IMR-90 (cell line): ENCODE measurements at regions not wholly inside any gene's neighbourhood (a gene's known extent, or its start where the extent isn't known, plus 50 kb on each side); places are given as distances from the start of the nearest gene placed in this dataset.

ENCODE experiments used
- ATAC-seq: fragments of 200-7000 bp; cut with Tn5 transposase; 2 replicates; pipeline ENCODE4 v1.9.1; 2020; ENCODE audit warnings: low read depth, mild to moderate bottlenecking, moderate library complexity
- BruUV-seq: library from RNA; stranded (reverse); fragments of 400-500 nt; replicated peaks from 2 replicates; lab custom pipeline; 2021; lab: Mats Ljungman, UMichigan
- CTCF ChIA-PET: fragments of 300-600 bp; formaldehyde crosslinking; extraction: SDS; loops from one replicate; lab custom pipeline; 2021; ENCODE audit warnings: antibody characterized with exemption; lab: Yijun Ruan, JAX
- POLR2A ChIA-PET: fragments of 300-600 bp; sonication (Branson Sonifier 250); formaldehyde crosslinking; loops from one replicate; lab custom pipeline; 2022; ENCODE audit warnings: antibody characterized with exemption; ENCODE audit not compliant: unreplicated experiment; lab: Charles Lee
- DNase-seq: peaks from one replicate; pipeline ENCODE4 v3.0.0; 2013
- H2AFZ ChIP-seq: replicated peaks from 2 replicates; pipeline ENCODE3; 2013; ENCODE audit warnings: low read length, mild to moderate bottlenecking; ENCODE audit not compliant: poor library complexity
- H2AK5ac ChIP-seq: 2 replicates; pipeline ENCODE4 v1.6.1; 2013; ENCODE audit warnings: low read depth, low read length, inconsistent platforms
- H2AK9ac ChIP-seq: replicated peaks from 2 replicates; pipeline ENCODE3; 2013; ENCODE audit warnings: mild to moderate bottlenecking, low read depth, low read length, moderate library complexity; ENCODE audit not compliant: poor library complexity
- H2BK120ac ChIP-seq: 2 replicates; pipeline ENCODE4 v1.6.1; 2013; ENCODE audit warnings: low read depth, low read length, inconsistent platforms
- H2BK15ac ChIP-seq: 3 replicates; pipeline ENCODE4 v1.6.1; 2013; ENCODE audit warnings: low read depth, low read length, inconsistent platforms
- H2BK20ac ChIP-seq: 2 replicates; pipeline ENCODE4 v1.6.1; 2013; ENCODE audit warnings: low read depth, mild to moderate bottlenecking, inconsistent platforms, low read length, moderate library complexity
- H2BK5ac ChIP-seq: 2 replicates; pipeline ENCODE4 v1.6.1; 2013; ENCODE audit warnings: mild to moderate bottlenecking, low read depth, low read length, inconsistent platforms; ENCODE audit not compliant: poor library complexity, severe bottlenecking
- H3K14ac ChIP-seq: replicated peaks from 2 replicates; pipeline ENCODE4 v1.6.1; 2013; ENCODE audit warnings: low read depth, low read length, inconsistent platforms
- H3K18ac ChIP-seq: 2 replicates; pipeline ENCODE4 v1.6.1; 2013; ENCODE audit warnings: low read depth, low read length, control low read depth
- H3K23ac ChIP-seq: 2 replicates; pipeline ENCODE4 v1.6.1; 2013; ENCODE audit warnings: low read depth, low read length, inconsistent platforms
- H3K27ac ChIP-seq: 2 replicates; pipeline ENCODE4 v1.5.1; 2013; ENCODE audit warnings: mild to moderate bottlenecking, control low read depth, low read length; ENCODE audit not compliant: insufficient read depth
- H3K27me3 ChIP-seq: 2 replicates; pipeline ENCODE4 v1.6.1; 2013; ENCODE audit warnings: low read length; ENCODE audit not compliant: control insufficient read depth, insufficient read depth
- H3K36me3 ChIP-seq: 2 replicates; pipeline ENCODE4 v1.6.1; 2013; ENCODE audit warnings: low read length, mixed read lengths; ENCODE audit not compliant: control insufficient read depth, insufficient read depth
- H3K4ac ChIP-seq: 2 replicates; pipeline ENCODE4 v1.6.1; 2013; ENCODE audit warnings: low read depth, low read length, inconsistent platforms
- H3K4me1 ChIP-seq: 2 replicates; pipeline ENCODE4 v1.6.1; 2013; ENCODE audit warnings: low read length, mixed read lengths; ENCODE audit not compliant: control insufficient read depth, insufficient read depth
- H3K4me2 ChIP-seq: 2 replicates; pipeline ENCODE4 v1.6.1; 2013; ENCODE audit warnings: low read depth, mild to moderate bottlenecking, control low read depth, low read length, moderate library complexity
- H3K4me3 ChIP-seq: 2 replicates; pipeline ENCODE4 v1.5.1; 2013; ENCODE audit warnings: low read depth, mild to moderate bottlenecking, control low read depth, low read length, moderate library complexity; ENCODE audit not compliant: insufficient read depth
- H3K56ac ChIP-seq: 2 replicates; pipeline ENCODE4 v1.6.1; 2013; ENCODE audit warnings: low read length, inconsistent platforms; ENCODE audit not compliant: insufficient read depth; ENCODE audit errors: extremely low read depth
- H3K79me1 ChIP-seq, 2 experiments: 2 replicates each; pipeline ENCODE4 v1.6.1; 2013; ENCODE audit warnings: low read length in 2 of 2, inconsistent platforms in 1 of 2, low read depth in 1 of 2
- H3K9ac ChIP-seq: 2 replicates; pipeline ENCODE4 v1.6.1; 2013; ENCODE audit warnings: low read depth, low read length, control low read depth
- H3K9me1 ChIP-seq: 2 replicates; pipeline ENCODE4 v1.6.1; 2013; ENCODE audit warnings: low read length, inconsistent platforms; ENCODE audit not compliant: insufficient read depth
- H3K9me3 ChIP-seq: 2 replicates; pipeline ENCODE4 v1.6.1; 2013; ENCODE audit warnings: low read length; ENCODE audit not compliant: control insufficient read depth, insufficient read depth
- H4K20me1 ChIP-seq: 2 replicates; pipeline ENCODE4 v1.6.1; 2013; ENCODE audit warnings: low read length, inconsistent platforms; ENCODE audit not compliant: insufficient read depth
- H4K5ac ChIP-seq: 2 replicates; pipeline ENCODE4 v1.6.1; 2013; ENCODE audit warnings: mild to moderate bottlenecking, low read depth, low read length, control low read depth
- H4K8ac ChIP-seq, 2 experiments: 2 replicates each; pipeline ENCODE4 v1.6.1; 2013; ENCODE audit warnings: low read depth in 2 of 2, low read length in 2 of 2, control low read depth in 1 of 2, inconsistent platforms in 1 of 2
- H4K91ac ChIP-seq: 2 replicates; pipeline ENCODE4 v1.6.1; 2013; ENCODE audit warnings: low read depth, low read length, inconsistent platforms; ENCODE audit not compliant: insufficient read depth
- CEBPB ChIP-seq: IDR thresholded peaks from 2 replicates; pipeline ENCODE4 v1.6.1; 2012; ENCODE audit warnings: low read depth, low read length, improper control_type of control experiment
- CHD1 ChIP-seq: IDR thresholded peaks from 2 replicates; pipeline ENCODE4 v1.6.1; 2012; ENCODE audit warnings: low read depth, low read length, improper control_type of control experiment
- ELK1 ChIP-seq: fragments of 150-350 bp; IDR thresholded peaks from 2 replicates; pipeline ENCODE4 v1.6.1; 2016; ENCODE audit warnings: low read depth, mild to moderate bottlenecking, low read length, moderate library complexity, borderline replicate concordance
- FOS ChIP-seq: fragments of 150-350 bp; IDR thresholded peaks from 2 replicates; pipeline ENCODE4 v1.6.1; 2016; ENCODE audit warnings: low read depth, low read length
- MAFK ChIP-seq: IDR thresholded peaks from 2 replicates; pipeline ENCODE4 v1.6.1; 2012; ENCODE audit warnings: low read depth, low read length, improper control_type of control experiment
- MAZ ChIP-seq: IDR thresholded peaks from 2 replicates; pipeline ENCODE4 v1.6.1; 2012; ENCODE audit warnings: low read depth, mild to moderate bottlenecking, low read length, improper control_type of control experiment, moderate library complexity, borderline replicate concordance
- MXI1 ChIP-seq: IDR thresholded peaks from 2 replicates; pipeline ENCODE4 v1.6.1; 2012; ENCODE audit warnings: low read depth, mild to moderate bottlenecking, low read length, moderate library complexity, borderline replicate concordance
- POLR2A ChIP-seq: IDR thresholded peaks from 2 replicates; pipeline ENCODE4 v1.6.1; 2012; ENCODE audit warnings: mild to moderate bottlenecking, low read depth, low read length
- RAD21 ChIP-seq: IDR thresholded peaks from 2 replicates; pipeline ENCODE4 v1.6.1; 2012; ENCODE audit warnings: low read length, improper control_type of control experiment
- RCOR1 ChIP-seq: IDR thresholded peaks from 2 replicates; pipeline ENCODE4 v1.6.1; 2012; ENCODE audit warnings: mild to moderate bottlenecking, low read length, improper control_type of control experiment; ENCODE audit not compliant: insufficient replicate concordance
- RFX5 ChIP-seq: IDR thresholded peaks from 2 replicates; pipeline ENCODE4 v1.8.0; 2012; ENCODE audit warnings: low read depth, mild to moderate bottlenecking, low read length, moderate library complexity
- SMC3 ChIP-seq: fragments of 150-350 bp; IDR thresholded peaks from 2 replicates; pipeline ENCODE4 v1.6.1; 2016; ENCODE audit warnings: low read depth, mild to moderate bottlenecking, antibody characterized with exemption, low read length, moderate library complexity
- USF2 ChIP-seq: fragments of 150-350 bp; IDR thresholded peaks from 2 replicates; pipeline ENCODE4 v1.6.1; 2017; ENCODE audit warnings: mild to moderate bottlenecking, antibody characterized with exemption, low read length, low read depth
- dilution Hi-C: fragments of 300-500 bp; cut with HindIII; formaldehyde crosslinking; loops from one replicate; pipeline ENCODE4 v1.14.3; 2018; ENCODE audit warnings: low sequenced_read_pairs; ENCODE audit not compliant: unreplicated experiment
- in situ Hi-C: fragments of 300-500 bp; cut with MboI; formaldehyde crosslinking; loops from 3 replicates; pipeline ENCODE4 v1.14.3; 2019; ENCODE audit warnings: low sequenced_read_pairs, inconsistent platforms, mixed read lengths
- intact Hi-C: fragments of 100-400 bp; cut with micrococcal nuclease; formaldehyde crosslinking; loops from 2 replicates; pipeline ENCODE4 v1.10.0; 2022

GRCh38 chr1:221556435-221556834 lies 185.5 kb downstream of the DUSP10 start:
- no peak overlapping the region for H3K14ac ChIP-seq
- in situ Hi-C loops = loop anchor here (10.0 kb wide), 1 partner anchor 898 kb away; no protein-coding TSS in a partner anchor
- H3K36me3 ChIP-seq = no peaks in the 10 kb centered on the region
- H3K4me2 ChIP-seq = no peak overlapping the region
- H3K27me3 ChIP-seq = no peaks in the 10 kb centered on the region
- H3K9me1 ChIP-seq = no peaks in the 10 kb centered on the region; the same call in 1 of the 2 replicates
- H3K27ac ChIP-seq = no peak overlapping the region
- H4K8ac ChIP-seq = no peak overlapping the region
- no peaks in the 10 kb centered on the region for H4K20me1 ChIP-seq
- no peak overlapping the region for H2AK5ac ChIP-seq
- dilution Hi-C loops = no loop called here
- H4K5ac ChIP-seq = no peak overlapping the region
- no peak overlapping the region for H3K18ac ChIP-seq
- intact Hi-C loops = no loop called here
- no peak overlapping the region for H3K23ac ChIP-seq
- ATAC-seq (no peak), DNase-seq (no peak)
- H2BK120ac ChIP-seq = no peak overlapping the region
- no peak overlapping the region for H2BK5ac ChIP-seq
- no peak overlapping the region for H3K9ac ChIP-seq
- no peaks in the 10 kb centered on the region; the same call in 1 of the 2 replicates for H3K4me1 ChIP-seq
- no peaks in the 10 kb centered on the region for H3K9me3 ChIP-seq
- no peak overlapping the region for H3K4ac ChIP-seq
- H2BK15ac ChIP-seq = no peak overlapping the region
- H3K4me3 ChIP-seq = no peak overlapping the region
- no TSS peak for BruUV-seq
- no peak overlapping the region for H2AFZ ChIP-seq
- no peak for TF ChIP-seq RFX5
- no peak for TF ChIP-seq RAD21
- no peak for TF ChIP-seq POLR2A
- no peak for TF ChIP-seq MXI1
- no peak for TF ChIP-seq RCOR1
- no peak for TF ChIP-seq USF2
- no peak for TF ChIP-seq CHD1
- TF ChIP-seq MAFK = no peak
- no peak for TF ChIP-seq MAZ
- no peak for TF ChIP-seq CEBPB
- no peak for TF ChIP-seq FOS
- TF ChIP-seq SMC3 = no peak
- TF ChIP-seq ELK1 = no peak
- no peak overlapping the region for H4K91ac ChIP-seq
- H2BK20ac ChIP-seq = no peak overlapping the region
- H3K79me1 ChIP-seq = no peaks in the 10 kb centered on the region
- ChIA-PET CTCF (no interaction called here), POLR2A (no interaction called here)
- no peak overlapping the region for H2AK9ac ChIP-seq
- H3K56ac ChIP-seq = no peak overlapping the region
